DOHH2 (cell line): ENCODE measurements at regions not wholly inside any gene's neighbourhood (a gene's known extent, or its start where the extent isn't known, plus 50 kb on each side); places are given as distances from the start of the nearest gene placed in this dataset.
"Not testable (repeated sequence)": the region's sequence is repeated elsewhere in the genome, so short reads cannot be mapped to it uniquely, and the experiment has no call there.

ENCODE experiments used
- CTCF ChIP-seq: fragments of 200-600 bp; sonication (generic); IDR thresholded peaks from one replicate; pipeline ENCODE4 v1.5.1; 2014; ENCODE audit warnings: antibody characterized with exemption, mild to moderate bottlenecking, low read depth, low read length; ENCODE audit not compliant: poor library complexity, severe bottlenecking
- EZH2phosphoT487 ChIP-seq: fragments of 200-600 bp; sonication (generic); IDR thresholded peaks from 2 replicates; pipeline ENCODE4 v1.6.1; 2017; ENCODE audit warnings: borderline replicate concordance, mild to moderate bottlenecking, antibody characterized with exemption, low read length, moderate library complexity, mixed read lengths

DNA sequence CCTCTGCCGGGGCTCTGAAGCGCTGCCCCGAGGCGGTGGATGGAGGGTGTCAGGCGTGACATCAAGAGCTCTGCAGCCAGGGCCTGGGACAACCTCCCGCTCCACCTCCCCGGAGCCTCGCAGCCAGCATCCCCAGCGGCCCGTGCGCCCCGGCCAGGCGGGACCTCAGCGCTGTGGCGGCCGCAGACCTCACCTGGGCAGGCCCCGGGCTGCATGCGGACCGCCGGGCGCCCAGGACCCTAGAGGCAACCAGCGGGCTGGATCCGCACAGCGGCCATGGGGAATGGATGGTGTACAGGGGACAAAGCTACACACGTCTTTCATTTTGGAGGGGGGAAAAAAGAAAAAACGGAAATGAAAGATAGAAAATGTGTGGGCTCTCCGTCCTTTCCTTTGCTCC lies 987.5 kb downstream of the TUBA3C start:
- TF ChIP-seq CTCF, EZH2phosphoT487: not testable (repeated sequence)
